ENCODE measurements at regions not wholly inside any gene's neighbourhood (a gene's known extent, or its start where the extent isn't known, plus 50 kb on each side); places are given as distances from the start of the nearest gene placed in this dataset.

GRCh38 chr2:2842466-2842865 lies 511.4 kb upstream of the MYT1L start:
- WGBS, 2 donors = 95 to 96% methylated on average over 5 to 7 of the region's 7 CpGs
- Histone ChIP-seq H3K27me3 (no peaks in the 10 kb centered on the region), H3K9me3 (no peaks in the 10 kb centered on the region), H3K36me3 (no peaks in the 10 kb centered on the region), H3K4me3 (replicated peaks in 1 of 3) (no peak overlapping the region), H3K4me1 (no peaks in the 10 kb centered on the region), H3K27ac (no peak overlapping the region)
- intact Hi-C loops (cut with DNase I) = no loop called here
- no peak for DNase-seq
- no peak for TF ChIP-seq CTCF (IDR thresholded peaks at IDR 0.05)
- no peak for TF ChIP-seq POLR2A (IDR thresholded peaks at IDR 0.05)

GRCh38 chr2:2840681-2841300 lies 509.7 kb upstream of the MYT1L start:
- Histone ChIP-seq H3K9me3 (no peaks in the 10 kb centered on the region), H3K27ac (no peak overlapping the region), H3K36me3 (no peaks in the 10 kb centered on the region), H3K4me3 (replicated peaks in 1 of 3) (no peak overlapping the region), H3K27me3 (no peaks in the 10 kb centered on the region), H3K4me1 (no peaks in the 10 kb centered on the region)
- TF ChIP-seq CTCF (IDR thresholded peaks at IDR 0.05) = no peak
- TF ChIP-seq POLR2A (IDR thresholded peaks at IDR 0.05) = no peak
- DNase-seq = no peak
- intact Hi-C loops (cut with DNase I) = no loop called here
- WGBS, 2 donors = 88 to 95% methylated on average over 9 to 17 of the region's 17 CpGs

- Histone ChIP-seq H3K27me3 (no peaks in the 10 kb centered on the region), H3K27ac (no peak overlapping the region), H3K4me3 (replicated peaks in 1 of 3) (no peak overlapping the region), H3K9me3 (no peaks in the 10 kb centered on the region), H3K4me1 (no peaks in the 10 kb centered on the region), H3K36me3 (no peaks in the 10 kb centered on the region)
- DNase-seq = peak; percentile 26 to 38
- intact Hi-C loops (cut with DNase I) = no loop called here
- WGBS, 2 donors = 54 to 58% methylated on average over 11 of the region's 13 CpGs
- no peak for TF ChIP-seq POLR2A (IDR thresholded peaks at IDR 0.05)
- TF ChIP-seq CTCF (IDR thresholded peaks at IDR 0.05) = no peak
These were observed 508.9 kb upstream of the MYT1L start for GRCh38 chr2:2839782-2840531.

- Histone ChIP-seq H3K27ac (no peak overlapping the region), H3K4me3 (replicated peaks in 1 of 3) (no peak overlapping the region), H3K9me3 (no peaks in the 10 kb centered on the region), H3K36me3 (no peaks in the 10 kb centered on the region), H3K27me3 (no peaks in the 10 kb centered on the region), H3K4me1 (no peaks in the 10 kb centered on the region)
- DNase-seq = no peak
- TF ChIP-seq CTCF (IDR thresholded peaks at IDR 0.05) (no peak), POLR2A (IDR thresholded peaks at IDR 0.05) (no peak)
- intact Hi-C loops (cut with DNase I) = no loop called here
- WGBS, 2 donors = 82 to 95% methylated on average over 7 of the region's 7 CpGs
These were observed 508.3 kb upstream of the MYT1L start for GRCh38 chr2:2839393-2839781.

- Histone ChIP-seq H3K27ac (no peak overlapping the region), H3K9me3 (no peaks in the 10 kb centered on the region), H3K27me3 (no peaks in the 10 kb centered on the region), H3K4me3 (replicated peaks in 1 of 3) (no peak overlapping the region), H3K4me1 (no peaks in the 10 kb centered on the region), H3K36me3 (no peaks in the 10 kb centered on the region)
- DNase-seq = no peak
- intact Hi-C loops (cut with DNase I) = no loop called here
- WGBS, 2 donors = 95 to 100% methylated on average over 3 of the region's 3 CpGs
- TF ChIP-seq CTCF (IDR thresholded peaks at IDR 0.05) (no peak), POLR2A (IDR thresholded peaks at IDR 0.05) (no peak)
These were observed 507.4 kb upstream of the MYT1L start for GRCh38 chr2:2838548-2838845.

Data from thyroid gland (tissue), 4 donors.